ENCODE measurements at regions not wholly inside any gene's neighbourhood (a gene's known extent, or its start where the extent isn't known, plus 50 kb on each side); places are given as distances from the start of the nearest gene placed in this dataset.

- no peak for TF ChIP-seq POLR2A (IDR thresholded peaks at IDR 0.05)
- no peak for TF ChIP-seq CTCF (IDR thresholded peaks at IDR 0.05)
Observed at GRCh38 chr2:13128139-13128538, 411.4 kb downstream of the TRIB2 start.

Data from testis (tissue), 2 donors.